ENCODE measurements at regions not wholly inside any gene's neighbourhood (a gene's known extent, or its start where the extent isn't known, plus 50 kb on each side); places are given as distances from the start of the nearest gene placed in this dataset.

GRCh38 chr7:89943525-89944050 is 210.7 kb upstream of the STEAP1 start:
- TF ChIP-seq CTCF (IDR thresholded peaks at IDR 0.05; ENCODE audit: insufficient read depth, low read length) (no peak), POLR2AphosphoS5 (IDR thresholded peaks at IDR 0.05; ENCODE audit: low read depth) (no peak), REST (IDR thresholded peaks at IDR 0.05; ENCODE audit: insufficient replicate concordance, low read depth) (no peak)
